GM18868 (cell line): ENCODE measurements at regions not wholly inside any gene's neighbourhood (a gene's known extent, or its start where the extent isn't known, plus 50 kb on each side); places are given as distances from the start of the nearest gene placed in this dataset.

Source experiments
- ATAC-seq: cut with Tn5 transposase; IDR thresholded peaks from one replicate; pipeline ENCODE4 v1.9.1; 2021; ENCODE audit warnings: mild to moderate bottlenecking, moderate library complexity; ENCODE audit not compliant: unreplicated experiment

DNA sequence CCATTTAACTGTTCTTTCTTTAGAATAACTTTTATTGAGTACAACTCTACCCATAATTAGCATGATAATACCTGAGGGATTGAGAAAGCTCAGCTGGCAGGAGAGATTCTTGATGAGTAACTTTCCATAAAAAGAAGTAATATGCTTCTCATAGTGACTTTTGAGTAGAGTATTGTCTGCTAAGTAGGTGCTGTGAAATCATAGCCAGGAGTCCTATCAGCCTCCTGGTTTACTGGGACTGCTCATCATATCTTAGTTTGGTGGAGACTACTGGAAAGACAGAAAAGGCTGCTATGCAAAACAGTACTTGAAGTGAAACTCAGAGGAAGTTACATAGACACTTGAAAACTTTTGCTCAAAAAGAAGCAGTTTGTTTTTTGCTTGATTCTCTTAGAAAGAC is 113.3 kb upstream of the ATP2B1 start:
- ATAC-seq, result peak; percentile 52

- no peak for ATAC-seq
Measured at GRCh38 chr12:89817501-89818226, 109.0 kb upstream of the ATP2B1 start.

- no peak for ATAC-seq
Measured at GRCh38 chr12:89815225-89815624, 106.6 kb upstream of the ATP2B1 start.

DNA sequence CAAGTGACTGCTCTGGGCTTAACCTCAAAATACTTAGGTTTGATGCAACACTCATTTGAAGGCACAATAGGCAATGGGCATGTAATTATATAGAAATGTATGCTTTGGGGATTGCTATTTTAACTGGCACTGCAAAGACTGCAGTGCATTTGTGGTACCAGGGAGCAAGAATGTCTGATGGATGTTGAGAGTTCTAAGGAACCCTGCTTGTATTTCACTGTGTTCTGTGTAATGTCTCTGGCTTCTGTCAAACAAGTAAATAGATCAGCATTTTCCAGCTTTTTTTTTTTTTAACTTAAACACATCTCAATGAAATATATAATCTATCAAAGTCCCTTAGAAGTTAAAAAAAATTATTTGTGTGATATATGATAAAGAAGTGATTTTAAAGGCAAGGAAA is 94.8 kb upstream of the ATP2B1 start:
- no peak for ATAC-seq

DNA sequence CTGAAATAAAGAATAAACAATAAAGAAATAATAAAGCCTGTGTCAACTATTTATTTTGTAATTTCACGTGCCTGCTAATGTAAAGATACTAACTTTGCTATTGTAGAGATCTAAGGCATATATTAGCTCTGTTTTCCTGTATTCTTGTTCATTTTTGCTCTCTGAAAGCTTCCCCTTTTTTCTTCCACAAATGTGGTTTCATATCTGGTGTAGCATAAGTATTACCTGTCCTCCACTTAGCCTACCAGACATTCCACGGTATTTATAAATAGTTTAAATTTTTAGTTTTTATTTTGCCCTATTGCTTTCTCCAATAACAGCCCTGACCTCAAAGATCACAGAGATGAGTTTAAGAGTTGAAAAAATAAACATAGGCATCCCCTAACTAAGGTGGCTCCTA is 92.6 kb upstream of the ATP2B1 start:
- ATAC-seq, result no peak

GRCh38 chr12:89800435-89800834 is 91.8 kb upstream of the ATP2B1 start:
- ATAC-seq, result no peak

GRCh38 chr12:89799316-89799715 is 90.7 kb upstream of the ATP2B1 start:
- no peak for ATAC-seq

GRCh38 chr12:89797436-89797835 is 88.8 kb upstream of the ATP2B1 start:
- ATAC-seq, result no peak

DNA sequence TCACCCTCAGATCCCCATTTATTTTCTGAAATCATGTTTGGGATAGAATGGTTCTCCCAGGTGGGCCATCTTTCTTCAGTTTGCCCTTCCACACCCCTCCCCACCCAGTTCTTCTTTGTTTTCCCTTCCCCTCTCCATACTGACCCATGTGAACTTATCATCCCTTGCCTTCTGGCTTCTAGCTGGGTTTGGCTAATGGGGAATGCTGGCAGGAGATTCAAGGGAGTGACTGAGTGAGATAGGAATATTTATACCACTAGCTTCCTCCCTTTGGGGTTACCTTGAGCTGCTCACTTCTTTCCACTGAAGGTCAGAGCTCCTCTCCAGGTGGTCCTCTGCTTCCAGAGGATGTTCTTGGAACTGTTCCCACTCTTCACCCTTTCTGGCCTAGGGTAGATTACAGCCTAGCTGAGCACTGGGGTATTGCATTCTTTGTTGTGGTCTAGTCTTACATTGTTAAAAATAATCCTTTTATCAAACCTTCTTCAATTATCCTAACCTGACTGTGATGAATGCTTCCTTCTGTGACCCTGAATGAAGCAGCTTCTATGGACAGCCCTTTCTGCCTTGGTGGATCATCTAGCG is 88.3 kb upstream of the ATP2B1 start:
- no peak for ATAC-seq

DNA sequence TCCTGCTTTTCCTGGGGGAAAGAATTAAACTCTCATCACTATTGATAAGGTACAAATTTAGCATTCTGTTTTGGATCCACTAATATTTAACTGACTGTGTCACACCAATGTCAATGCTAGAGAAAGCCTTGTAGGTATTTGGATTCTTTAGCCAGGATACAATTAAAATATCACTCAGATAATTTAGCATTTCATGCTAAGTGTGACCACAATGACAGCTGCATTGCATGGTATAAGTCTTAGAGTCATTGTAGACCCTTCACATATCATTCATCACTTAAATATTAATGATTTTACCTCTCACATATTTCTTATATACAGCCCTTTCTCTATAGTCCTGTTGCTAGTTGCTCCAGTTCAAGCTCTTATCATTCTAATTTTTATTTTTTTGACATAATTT is 85.3 kb upstream of the ATP2B1 start:
- ATAC-seq, result no peak

GRCh38 chr12:89791286-89791685 is 82.6 kb upstream of the ATP2B1 start:
- no peak for ATAC-seq

DNA sequence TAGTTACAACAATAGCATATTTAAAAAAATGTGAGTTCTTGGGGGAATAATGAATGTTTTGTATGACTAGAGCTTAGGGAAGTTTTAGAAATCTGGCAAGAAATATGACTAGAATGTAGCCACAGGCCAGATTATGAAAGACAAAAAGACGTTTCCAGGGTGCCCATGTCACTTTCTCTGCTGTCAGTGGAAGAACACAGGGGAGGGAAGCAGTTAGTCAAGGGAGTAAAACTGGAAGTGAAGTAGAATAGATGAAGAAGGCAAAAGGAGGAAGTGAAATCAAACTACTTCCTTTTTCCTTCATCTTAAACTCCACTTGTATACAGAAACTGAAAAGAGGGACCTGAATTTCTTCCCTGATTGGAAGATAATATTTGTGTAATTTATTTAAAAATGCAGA is 81.2 kb upstream of the ATP2B1 start:
- peak; percentile 95 for ATAC-seq

- no peak for ATAC-seq
Measured at GRCh38 chr12:89787763-89788162, 79.1 kb upstream of the ATP2B1 start.

- no peak for ATAC-seq
Measured at GRCh38 chr12:89786177-89786810, 77.7 kb upstream of the ATP2B1 start.

DNA sequence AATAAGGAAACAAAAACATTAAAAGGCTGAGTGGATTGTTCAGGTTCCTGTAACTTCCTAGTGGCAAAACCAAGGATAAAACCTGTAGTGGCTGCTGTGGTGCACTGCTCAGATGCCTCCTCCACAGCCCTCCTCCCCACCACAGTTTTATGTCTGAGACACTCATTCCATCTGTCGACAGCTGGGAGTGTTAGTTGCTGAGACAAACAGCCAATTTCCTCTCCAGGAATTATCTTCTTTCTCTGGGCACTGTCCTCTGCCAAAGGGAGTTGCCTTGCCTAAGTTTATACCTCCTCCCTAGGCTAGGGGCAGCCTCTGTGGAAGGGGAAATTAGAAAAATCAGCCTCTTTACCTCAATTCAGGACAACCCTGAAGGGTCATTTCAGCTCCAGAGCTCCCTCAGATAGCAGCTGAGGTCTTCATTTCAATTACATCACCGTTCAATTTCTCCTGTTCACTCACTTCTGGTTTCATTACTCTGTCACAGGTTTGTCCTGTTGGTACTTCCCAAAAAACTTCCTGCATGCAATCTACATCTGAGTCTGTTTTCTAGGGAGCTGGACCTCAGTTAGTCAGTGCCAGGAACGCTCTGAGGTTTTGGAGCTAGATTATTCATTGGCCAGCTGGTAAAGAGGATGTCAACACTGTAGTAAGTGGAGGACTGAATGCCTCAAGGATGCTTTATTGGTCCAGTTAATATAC is 74.9 kb upstream of the ATP2B1 start:
- ATAC-seq, result no peak

DNA sequence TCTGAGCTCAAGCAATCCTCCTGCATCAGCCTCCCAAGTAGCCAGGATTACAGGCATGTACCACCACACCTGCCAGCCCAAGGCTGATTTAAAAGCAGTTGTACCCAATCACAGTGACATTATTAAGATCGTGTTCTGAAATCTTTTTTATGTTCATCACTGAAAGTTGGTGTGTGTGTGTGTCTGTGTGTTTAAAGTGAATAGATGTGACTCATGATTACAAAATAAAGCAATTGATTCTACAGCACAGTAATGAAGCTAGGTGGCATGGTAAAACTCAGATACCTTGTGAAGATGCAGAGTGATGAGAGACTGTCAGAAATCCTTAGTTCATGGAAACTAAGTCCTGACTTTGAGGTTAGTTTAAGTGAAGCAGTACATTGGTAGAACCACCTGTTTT is 74.2 kb upstream of the ATP2B1 start:
- ATAC-seq, result no peak

DNA sequence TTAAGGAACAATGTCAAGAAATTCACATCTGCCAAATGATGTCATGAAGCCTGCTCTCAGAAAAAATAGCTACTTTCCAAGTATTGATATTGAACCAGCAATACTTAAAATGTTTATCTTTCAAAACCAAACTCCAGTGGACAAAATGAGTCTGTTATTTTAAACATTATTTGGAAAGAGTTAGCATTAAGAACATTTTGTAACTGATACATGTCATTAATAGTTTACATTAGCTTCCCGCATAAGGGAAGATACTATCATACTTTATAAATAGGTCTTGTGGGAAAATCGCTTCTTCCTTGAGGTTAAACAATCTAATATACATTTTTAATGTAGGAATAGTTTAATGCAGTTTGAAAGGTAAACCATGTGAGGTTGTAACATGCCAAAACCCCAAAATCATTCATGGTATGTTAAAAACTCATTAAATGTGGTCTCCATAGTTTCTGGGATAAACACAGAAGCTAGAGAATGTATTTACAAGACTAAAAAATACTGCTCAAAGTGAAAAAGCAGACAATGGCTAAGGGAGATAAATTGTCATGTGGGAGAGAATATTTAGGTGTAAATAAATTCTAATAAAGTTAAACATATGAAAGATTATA is 73.4 kb upstream of the ATP2B1 start:
- ATAC-seq, result no peak

- no peak for ATAC-seq
Measured at GRCh38 chr12:89781156-89781555, 72.5 kb upstream of the ATP2B1 start.

- ATAC-seq, result no peak
Measured at GRCh38 chr12:89779090-89779489, 70.5 kb upstream of the ATP2B1 start.

- no peak for ATAC-seq
Measured at GRCh38 chr12:89777733-89778379, 69.2 kb upstream of the ATP2B1 start.

DNA sequence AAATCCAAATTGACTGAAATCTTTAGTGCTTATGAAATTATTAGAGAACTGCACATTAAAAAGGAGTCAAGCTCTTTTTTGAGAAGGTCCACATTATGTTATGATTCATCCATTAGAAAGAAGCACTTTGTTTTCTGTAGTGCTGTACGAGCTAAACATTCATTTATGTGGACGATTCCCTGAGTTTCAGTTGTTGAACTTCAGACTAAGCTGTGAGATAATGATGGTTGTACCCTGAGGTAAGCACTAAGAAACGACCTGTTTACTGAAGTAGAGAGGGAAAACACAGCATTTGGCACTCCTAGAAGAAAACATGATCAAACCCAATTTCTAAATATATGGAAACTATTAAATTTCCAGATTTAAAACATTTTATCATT is 67.3 kb upstream of the ATP2B1 start:
- no peak for ATAC-seq
